Mucosa of descending colon (tissue), 3 donors: ENCODE measurements at regions not wholly inside any gene's neighbourhood (a gene's known extent, or its start where the extent isn't known, plus 50 kb on each side); places are given as distances from the start of the nearest gene placed in this dataset.
A peak's percentile ranks its signal among the peaks of the same experiment; 100 is the strongest.

Source experiments
- ATAC-seq: fragments of 200-7000 bp; cut with Tn5 transposase; one replicate; pipeline ENCODE4 v1.9.1; 2020; ENCODE audit warnings: mild to moderate bottlenecking, moderate library complexity
- DNase-seq, 3 donors: peaks; one replicate each; pipeline ENCODE4 v3.0.0-alpha.2; 2020
- H3K36me3 ChIP-seq: fragments of 200-600 bp; one replicate; pipeline ENCODE4 v1.8.0; 2021; ENCODE audit warnings: low read depth, mild to moderate bottlenecking
- H3K4me1 ChIP-seq: fragments of 200-600 bp; one replicate; pipeline ENCODE4 v1.8.0; 2021; ENCODE audit warnings: low read depth, mild to moderate bottlenecking
- H3K4me3 ChIP-seq: fragments of 200-600 bp; one replicate; pipeline ENCODE4 v1.8.0; 2021; ENCODE audit warnings: mild to moderate bottlenecking
- H3K9me3 ChIP-seq: fragments of 200-600 bp; one replicate; pipeline ENCODE4 v1.8.0; 2021; ENCODE audit warnings: mild to moderate bottlenecking
- intact Hi-C, 2 donors: fragments of 100-400 bp; cut with DNase I in 1 of 2; cut with micrococcal nuclease in 1 of 2; formaldehyde crosslinking; loops; one replicate each; pipeline versions ENCODE4 v1.11.0 to v1.11.1; 2022; cut with DNase I, micrococcal nuclease
- TF ChIP-seq, protein P1 (sequence below): fragments of 200-600 bp; IDR thresholded peaks from one replicate; pipeline ENCODE4 v1.8.0; 2022; ENCODE audit warnings: antibody characterized with exemption, mild to moderate bottlenecking
- donor health status: DM: no; HTN: no; CAD: no; lungs with moderate emphysema.
- donor health status: DM: no; HTN: no; CAD: no.
- donor health status: DM: no; HTN: yes; CAD: no.

- TF ChIP-seq, protein P1, sequence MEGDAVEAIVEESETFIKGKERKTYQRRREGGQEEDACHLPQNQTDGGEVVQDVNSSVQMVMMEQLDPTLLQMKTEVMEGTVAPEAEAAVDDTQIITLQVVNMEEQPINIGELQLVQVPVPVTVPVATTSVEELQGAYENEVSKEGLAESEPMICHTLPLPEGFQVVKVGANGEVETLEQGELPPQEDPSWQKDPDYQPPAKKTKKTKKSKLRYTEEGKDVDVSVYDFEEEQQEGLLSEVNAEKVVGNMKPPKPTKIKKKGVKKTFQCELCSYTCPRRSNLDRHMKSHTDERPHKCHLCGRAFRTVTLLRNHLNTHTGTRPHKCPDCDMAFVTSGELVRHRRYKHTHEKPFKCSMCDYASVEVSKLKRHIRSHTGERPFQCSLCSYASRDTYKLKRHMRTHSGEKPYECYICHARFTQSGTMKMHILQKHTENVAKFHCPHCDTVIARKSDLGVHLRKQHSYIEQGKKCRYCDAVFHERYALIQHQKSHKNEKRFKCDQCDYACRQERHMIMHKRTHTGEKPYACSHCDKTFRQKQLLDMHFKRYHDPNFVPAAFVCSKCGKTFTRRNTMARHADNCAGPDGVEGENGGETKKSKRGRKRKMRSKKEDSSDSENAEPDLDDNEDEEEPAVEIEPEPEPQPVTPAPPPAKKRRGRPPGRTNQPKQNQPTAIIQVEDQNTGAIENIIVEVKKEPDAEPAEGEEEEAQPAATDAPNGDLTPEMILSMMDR, result no peak
- DNase-seq (no peak), ATAC-seq (no peak)
- Histone ChIP-seq H3K4me3 (no peak overlapping the region), H3K4me1 (no peaks in the 10 kb centered on the region), H3K9me3 (no peaks in the 10 kb centered on the region), H3K36me3 (no peaks in the 10 kb centered on the region)
- intact Hi-C loops, result no loop called here
Observed at GRCh38 chr10:78375854-78376785, 342.5 kb downstream of the RPS24 start.

GRCh38 chr10:78377356-78377755 is 343.7 kb downstream of the RPS24 start:
- no peaks in the 10 kb centered on the region for H3K9me3 ChIP-seq
- ATAC-seq (no peak), DNase-seq (peak in 1 of 3 donors; percentile 7)
- TF ChIP-seq, protein P1, result no peak
- H3K4me3 ChIP-seq, result no peak overlapping the region
- H3K36me3 ChIP-seq, result no peaks in the 10 kb centered on the region
- no peaks in the 10 kb centered on the region for H3K4me1 ChIP-seq
- intact Hi-C loops, result no loop called here

DNA sequence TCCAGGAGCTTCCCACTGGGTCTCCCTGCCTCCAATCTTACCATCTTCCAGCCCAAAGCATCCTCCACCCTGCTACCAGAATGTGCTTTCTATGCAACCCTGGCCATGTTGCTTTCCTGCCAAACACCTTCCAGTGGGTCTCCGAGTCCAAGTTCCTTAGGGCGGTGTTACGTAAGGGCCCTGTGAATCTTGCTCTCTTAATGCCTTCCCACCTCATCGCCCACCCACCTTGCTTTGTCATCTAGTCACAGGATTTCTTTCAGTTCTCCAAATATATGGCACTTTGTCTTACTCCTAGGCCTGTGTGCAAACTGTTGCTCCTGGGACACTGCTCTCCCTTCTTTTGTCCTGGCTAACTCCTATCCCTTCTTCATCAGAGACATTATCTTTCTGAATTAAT is 344.5 kb downstream of the RPS24 start:
- ATAC-seq (no peak), DNase-seq (no peak)
- H3K4me3 ChIP-seq, result no peak overlapping the region
- H3K4me1 ChIP-seq, result no peaks in the 10 kb centered on the region
- no peaks in the 10 kb centered on the region for H3K36me3 ChIP-seq
- intact Hi-C loops, result no loop called here
- TF ChIP-seq, protein P1, result no peak
- H3K9me3 ChIP-seq, result no peaks in the 10 kb centered on the region

- intact Hi-C loops, result no loop called here
- Histone ChIP-seq H3K4me3 (no peak overlapping the region), H3K4me1 (no peaks in the 10 kb centered on the region), H3K9me3 (no peaks in the 10 kb centered on the region), H3K36me3 (no peaks in the 10 kb centered on the region)
- no peak for DNase-seq
- TF ChIP-seq, protein P1, result no peak
- no peak for ATAC-seq
Observed at GRCh38 chr10:78381107-78381506, 347.4 kb downstream of the RPS24 start.

GRCh38 chr10:78382047-78382446 is 348.4 kb downstream of the RPS24 start:
- no peak overlapping the region for H3K4me3 ChIP-seq
- ATAC-seq (no peak), DNase-seq (no peak)
- TF ChIP-seq, protein P1, result no peak
- no peaks in the 10 kb centered on the region for H3K9me3 ChIP-seq
- intact Hi-C loops, result no loop called here
- H3K4me1 ChIP-seq, result no peaks in the 10 kb centered on the region
- H3K36me3 ChIP-seq, result no peaks in the 10 kb centered on the region
